ENCODE measurements at regions not wholly inside any gene's neighbourhood (a gene's known extent, or its start where the extent isn't known, plus 50 kb on each side); places are given as distances from the start of the nearest gene placed in this dataset.

DNA sequence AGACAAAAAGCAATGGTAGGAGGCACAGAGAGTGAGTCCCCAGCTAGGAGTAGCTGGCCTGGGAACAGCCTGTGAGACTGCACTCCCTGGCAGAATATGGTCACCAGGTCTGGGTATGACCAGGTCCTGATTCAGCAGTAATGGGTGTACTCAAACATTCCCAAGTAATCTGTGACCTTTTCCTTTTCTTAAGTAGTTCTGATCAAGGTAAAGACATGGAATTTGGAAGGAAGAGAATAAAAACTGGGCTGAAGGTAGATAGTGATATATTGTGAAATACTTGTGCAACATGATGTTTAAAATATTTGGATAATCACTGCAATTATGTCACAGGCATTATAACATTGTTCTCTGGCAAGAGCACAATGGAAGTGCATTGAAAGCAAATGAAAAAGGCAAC is 147.2 kb upstream of the DPYD start:
- Mint-ChIP-seq H3K36me3 (ENCODE audit: low read depth) (no peaks in the 10 kb centered on the region), H3K4me1 (ENCODE audit: low read depth) (no peaks in the 10 kb centered on the region)

DNA sequence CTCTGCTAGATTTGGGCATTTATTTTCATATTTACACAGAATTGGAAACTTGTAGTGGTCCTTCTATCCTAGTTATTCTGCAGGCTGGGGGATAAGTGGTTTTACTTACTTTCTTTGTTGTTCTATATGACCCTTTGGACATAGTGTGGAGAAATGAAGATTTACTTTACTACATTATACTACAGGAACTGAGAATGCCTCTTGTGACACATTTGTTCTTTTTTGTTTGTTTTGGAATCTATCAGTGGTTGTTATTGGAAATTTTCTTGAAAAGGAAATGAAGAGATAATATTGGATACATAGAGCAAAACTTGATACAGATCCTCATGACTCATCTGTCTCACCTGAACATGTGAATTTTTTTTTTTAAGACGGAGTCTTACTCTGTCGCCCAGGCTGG is 146.1 kb upstream of the DPYD start:
- Mint-ChIP-seq H3K27ac (no peak overlapping the region), H3K4me1 (ENCODE audit: low read depth) (no peaks in the 10 kb centered on the region), H3K4me3 (no peak overlapping the region), H3K27me3 (ENCODE audit: low read depth) (peaks cover 10% of the 10 kb centered on the region), H3K36me3 (ENCODE audit: low read depth) (no peaks in the 10 kb centered on the region), H3K9me3 (no peaks in the 10 kb centered on the region)
- no peak for DNase-seq
- intact Hi-C loops (cut with micrococcal nuclease): no loop called here
- CTCF ChIA-PET: no interaction called here

More for the DNA sequence above, 147.2 kb upstream of the DPYD start:
- peaks cover 8% of the 10 kb centered on the region for H3K27me3 Mint-ChIP-seq (ENCODE audit: low read depth)
- H3K9me3 Mint-ChIP-seq: no peaks in the 10 kb centered on the region
- intact Hi-C loops (cut with micrococcal nuclease): no loop called here
- CTCF ChIA-PET: no interaction called here
- no peak overlapping the region for H3K4me3 Mint-ChIP-seq
- DNase-seq: no peak
- H3K27ac Mint-ChIP-seq: no peak overlapping the region

DNA sequence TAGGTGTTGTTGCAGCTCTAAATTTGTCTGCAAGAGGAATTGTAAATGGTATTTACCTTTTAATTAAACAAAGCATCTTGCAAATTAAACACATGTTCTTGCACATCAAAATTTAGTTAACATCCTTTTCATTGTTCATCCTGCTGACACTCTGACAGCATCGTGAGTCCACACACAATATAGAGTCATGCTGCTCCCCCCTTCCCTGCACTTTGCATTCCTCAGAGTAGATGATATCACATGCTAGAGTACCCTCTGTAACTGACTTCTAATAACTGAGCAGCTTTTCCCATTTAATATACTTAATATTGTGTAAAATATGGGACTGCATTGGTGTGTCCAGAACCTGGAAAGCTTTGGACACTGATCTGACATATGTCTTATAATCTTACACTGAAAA is 138.8 kb upstream of the DPYD start:
- Mint-ChIP-seq H3K27me3 (ENCODE audit: low read depth) (peaks cover 38% of the 10 kb centered on the region), H3K9me3 (no peaks in the 10 kb centered on the region), H3K27ac (no peak overlapping the region), H3K36me3 (ENCODE audit: low read depth) (no peaks in the 10 kb centered on the region), H3K4me3 (no peak overlapping the region), H3K4me1 (ENCODE audit: low read depth) (no peaks in the 10 kb centered on the region)
- intact Hi-C loops (cut with micrococcal nuclease): no loop called here
- DNase-seq: no peak
- CTCF ChIA-PET: no interaction called here

DNA sequence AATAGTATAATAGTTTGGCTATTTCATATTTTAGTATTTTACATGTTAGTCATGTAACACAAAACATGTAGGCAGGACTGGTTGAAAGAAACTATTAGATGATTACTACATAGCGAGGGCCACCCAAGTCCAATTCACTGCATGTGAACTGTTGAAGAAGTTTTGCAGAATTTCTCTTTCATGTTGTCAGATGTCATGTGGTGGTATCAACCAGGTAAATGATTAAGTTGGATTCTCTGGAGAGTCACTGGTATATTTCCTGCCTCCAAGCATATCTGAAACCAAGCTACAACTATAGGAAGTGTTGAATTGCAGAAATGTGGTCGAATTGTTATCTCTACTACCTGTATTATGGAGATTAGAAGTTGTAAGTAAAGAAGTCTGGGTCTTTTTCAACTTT is 137.8 kb upstream of the DPYD start:
- DNase-seq: no peak
- no peak overlapping the region for H3K27ac Mint-ChIP-seq
- peaks cover 41% of the 10 kb centered on the region for H3K27me3 Mint-ChIP-seq (ENCODE audit: low read depth)

DNA sequence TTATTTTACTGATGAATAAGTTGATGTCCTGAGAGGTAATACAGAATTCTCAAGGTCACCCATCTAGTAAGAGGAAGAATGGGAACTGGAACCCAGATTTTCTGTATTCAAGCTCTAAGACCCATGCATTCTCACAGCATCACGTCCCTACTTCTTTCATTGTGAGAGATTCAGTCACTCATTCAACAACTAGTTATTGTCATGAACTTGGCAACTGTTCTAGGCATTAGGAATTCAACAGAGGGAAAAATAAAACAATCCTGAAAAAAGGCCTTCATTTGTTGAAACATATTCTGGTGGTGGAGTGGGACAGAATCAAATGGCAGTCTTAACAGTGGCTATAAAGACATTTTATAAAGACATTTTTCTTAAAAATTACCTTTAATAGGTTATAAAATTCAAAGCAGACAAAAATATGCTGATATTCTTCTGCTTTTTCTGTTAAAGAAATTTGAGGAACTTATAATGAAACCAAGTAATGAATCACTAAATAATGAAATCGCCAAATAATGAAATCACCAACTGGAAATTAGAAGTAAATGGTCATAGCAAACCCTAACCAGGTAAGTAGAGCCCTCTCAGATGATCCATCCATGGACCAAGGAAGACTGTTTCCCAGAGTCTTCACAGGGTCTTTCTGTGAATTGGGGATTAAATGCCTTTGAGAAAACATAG is 136.5 kb upstream of the DPYD start:
- H3K27me3 Mint-ChIP-seq (ENCODE audit: low read depth): peaks cover 47% of the 10 kb centered on the region
- intact Hi-C loops (cut with micrococcal nuclease): no loop called here
- H3K36me3 Mint-ChIP-seq (ENCODE audit: low read depth): no peaks in the 10 kb centered on the region
- CTCF ChIA-PET: interaction anchor here (0.6 kb wide), 1 partner anchor 138 kb away, joined by 3 read pairs; no protein-coding TSS in a partner anchor
- no peaks in the 10 kb centered on the region for H3K9me3 Mint-ChIP-seq
- H3K27ac Mint-ChIP-seq: no peak overlapping the region
- no peak for DNase-seq
- peaks cover 9% of the 10 kb centered on the region for H3K4me1 Mint-ChIP-seq (ENCODE audit: low read depth)
- no peak overlapping the region for H3K4me3 Mint-ChIP-seq

More for the DNA sequence above, 137.8 kb upstream of the DPYD start:
- H3K4me1 Mint-ChIP-seq (ENCODE audit: low read depth): no peaks in the 10 kb centered on the region
- CTCF ChIA-PET: no interaction called here
- intact Hi-C loops (cut with micrococcal nuclease): no loop called here
- H3K36me3 Mint-ChIP-seq (ENCODE audit: low read depth): no peaks in the 10 kb centered on the region
- no peak overlapping the region for H3K4me3 Mint-ChIP-seq
- H3K9me3 Mint-ChIP-seq: no peaks in the 10 kb centered on the region

DNA sequence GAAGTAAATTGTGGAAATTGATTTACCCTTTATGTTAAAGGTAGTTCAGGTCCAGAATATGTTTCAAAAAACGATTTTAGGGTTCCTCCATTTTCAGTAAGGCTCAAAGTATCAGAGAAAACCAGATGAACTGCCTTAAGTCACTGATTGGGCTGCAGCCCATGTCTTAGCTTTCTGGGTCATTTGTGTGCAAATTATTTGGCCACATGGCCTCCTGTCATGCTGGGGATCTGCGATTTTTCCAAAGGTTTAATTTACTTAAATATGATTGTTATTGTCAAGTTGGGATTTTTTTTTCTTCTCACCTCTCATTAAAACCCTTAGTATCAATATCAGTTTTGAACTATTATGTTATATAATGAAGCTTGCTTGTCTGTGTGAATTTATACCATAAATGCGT is 135.9 kb upstream of the DPYD start:
- CTCF ChIA-PET: interaction anchor here (0.6 kb wide), 1 partner anchor 138 kb away, joined by 3 read pairs; no protein-coding TSS in a partner anchor
- peaks cover 48% of the 10 kb centered on the region for H3K27me3 Mint-ChIP-seq (ENCODE audit: low read depth)

DNA sequence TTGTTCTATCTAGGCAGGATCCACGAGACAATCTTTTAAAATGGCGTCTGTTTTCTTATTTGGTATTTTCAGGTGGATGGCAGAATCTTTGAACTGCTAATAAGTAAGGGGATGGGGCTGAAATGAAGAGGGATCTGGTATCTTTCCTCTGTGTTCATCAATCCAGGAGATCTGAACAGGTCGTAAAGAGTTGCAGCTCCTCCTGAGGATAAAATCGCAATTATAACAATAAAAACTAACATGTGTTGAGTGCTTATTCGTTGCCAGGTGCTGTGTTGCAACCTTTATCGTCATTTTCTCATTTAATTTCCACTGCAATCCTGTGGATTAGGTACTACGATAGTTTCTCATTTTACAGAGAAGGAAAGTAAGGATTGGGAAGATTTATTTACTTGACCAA is 134.6 kb upstream of the DPYD start:
- Mint-ChIP-seq H3K27me3 (ENCODE audit: low read depth) (peaks cover 50% of the 10 kb centered on the region), H3K4me3 (no peak overlapping the region), H3K4me1 (ENCODE audit: low read depth) (peaks cover 9% of the 10 kb centered on the region), H3K36me3 (ENCODE audit: low read depth) (no peaks in the 10 kb centered on the region), H3K27ac (no peak overlapping the region), H3K9me3 (no peaks in the 10 kb centered on the region)
- intact Hi-C loops (cut with micrococcal nuclease): loop anchor here (2.0 kb wide), 1 partner anchor 413 kb away; no protein-coding TSS in a partner anchor
- CTCF ChIA-PET: interaction anchor here (0.7 kb wide), 1 partner anchor 46 kb away, joined by 3 read pairs; no protein-coding TSS in a partner anchor
- no peak for DNase-seq

More for the DNA sequence above, 135.9 kb upstream of the DPYD start:
- peaks cover 9% of the 10 kb centered on the region for H3K4me1 Mint-ChIP-seq (ENCODE audit: low read depth)
- H3K4me3 Mint-ChIP-seq: no peak overlapping the region
- DNase-seq: no peak
- no peaks in the 10 kb centered on the region for H3K9me3 Mint-ChIP-seq
- intact Hi-C loops (cut with micrococcal nuclease): no loop called here
- H3K36me3 Mint-ChIP-seq (ENCODE audit: low read depth): no peaks in the 10 kb centered on the region
- no peak overlapping the region for H3K27ac Mint-ChIP-seq

DNA sequence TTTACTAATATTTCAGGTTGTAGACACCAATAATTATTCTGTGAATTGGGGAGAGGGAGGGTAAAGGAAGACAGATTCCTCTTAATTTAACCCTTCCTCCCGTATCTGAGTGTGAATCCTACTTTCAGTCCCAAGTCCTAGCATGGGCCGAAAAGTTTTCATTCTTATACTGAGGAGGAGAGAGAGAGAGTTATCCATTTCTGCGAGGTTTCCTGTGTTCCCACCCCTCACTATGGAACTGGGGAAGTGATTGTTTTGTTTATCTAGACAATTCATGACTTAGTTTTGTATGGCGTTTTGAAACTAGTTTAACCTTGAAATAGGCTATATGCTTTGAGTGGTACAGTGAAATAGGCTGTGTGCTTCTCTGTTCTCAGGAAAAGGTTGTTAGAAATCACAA is 134.0 kb upstream of the DPYD start:
- DNase-seq: no peak
- CTCF ChIA-PET: interaction anchor here (0.9 kb wide), 1 partner anchor 253 kb away, joined by 3 read pairs; no protein-coding TSS in a partner anchor
- peaks cover 50% of the 10 kb centered on the region for H3K27me3 Mint-ChIP-seq (ENCODE audit: low read depth)
- H3K27ac Mint-ChIP-seq: no peak overlapping the region
- intact Hi-C loops (cut with micrococcal nuclease): loop anchor here (2.0 to 5.0 kb wide), 4 partner anchors 262 to 1653 kb away; no protein-coding TSS in a partner anchor
- peaks cover 9% of the 10 kb centered on the region for H3K4me1 Mint-ChIP-seq (ENCODE audit: low read depth)
- peak overlapping the region; percentile 1 for H3K4me3 Mint-ChIP-seq
- no peaks in the 10 kb centered on the region for H3K36me3 Mint-ChIP-seq (ENCODE audit: low read depth)
- H3K9me3 Mint-ChIP-seq: no peaks in the 10 kb centered on the region

DNA sequence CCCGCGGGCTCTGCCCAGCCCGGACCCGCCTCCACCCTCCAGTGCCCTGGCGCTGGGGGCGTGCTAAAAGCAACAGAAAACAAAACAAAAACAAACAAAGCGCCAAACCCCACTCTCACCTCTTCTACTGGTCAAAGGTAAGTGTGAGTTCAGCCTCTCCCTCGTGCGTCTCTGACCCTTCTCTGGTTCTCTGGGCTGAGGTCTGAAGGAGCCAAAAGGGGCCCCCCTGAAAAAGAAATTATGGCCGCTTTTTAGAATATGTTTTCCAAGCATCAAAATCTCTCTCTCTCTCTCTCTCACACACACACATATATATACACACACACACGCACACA is 133.5 kb upstream of the DPYD start:
- DNase-seq: no peak
- no peaks in the 10 kb centered on the region for H3K36me3 Mint-ChIP-seq (ENCODE audit: low read depth)
- intact Hi-C loops (cut with micrococcal nuclease): loop anchor here (2.0 to 5.0 kb wide), 4 partner anchors 262 to 1653 kb away; no protein-coding TSS in a partner anchor
- peaks cover 13% of the 10 kb centered on the region for H3K4me1 Mint-ChIP-seq (ENCODE audit: low read depth)
- no peak overlapping the region for H3K27ac Mint-ChIP-seq
- peak overlapping the region; percentile 1 for H3K4me3 Mint-ChIP-seq
- no peaks in the 10 kb centered on the region for H3K9me3 Mint-ChIP-seq
- H3K27me3 Mint-ChIP-seq (ENCODE audit: low read depth): peaks cover 52% of the 10 kb centered on the region
- CTCF ChIA-PET: interaction anchor here (0.8 to 1.4 kb wide), 6 partner anchors 11 to 1094 kb away, joined by 3 to 5 read pairs (median 4); no protein-coding TSS in a partner anchor

DNA sequence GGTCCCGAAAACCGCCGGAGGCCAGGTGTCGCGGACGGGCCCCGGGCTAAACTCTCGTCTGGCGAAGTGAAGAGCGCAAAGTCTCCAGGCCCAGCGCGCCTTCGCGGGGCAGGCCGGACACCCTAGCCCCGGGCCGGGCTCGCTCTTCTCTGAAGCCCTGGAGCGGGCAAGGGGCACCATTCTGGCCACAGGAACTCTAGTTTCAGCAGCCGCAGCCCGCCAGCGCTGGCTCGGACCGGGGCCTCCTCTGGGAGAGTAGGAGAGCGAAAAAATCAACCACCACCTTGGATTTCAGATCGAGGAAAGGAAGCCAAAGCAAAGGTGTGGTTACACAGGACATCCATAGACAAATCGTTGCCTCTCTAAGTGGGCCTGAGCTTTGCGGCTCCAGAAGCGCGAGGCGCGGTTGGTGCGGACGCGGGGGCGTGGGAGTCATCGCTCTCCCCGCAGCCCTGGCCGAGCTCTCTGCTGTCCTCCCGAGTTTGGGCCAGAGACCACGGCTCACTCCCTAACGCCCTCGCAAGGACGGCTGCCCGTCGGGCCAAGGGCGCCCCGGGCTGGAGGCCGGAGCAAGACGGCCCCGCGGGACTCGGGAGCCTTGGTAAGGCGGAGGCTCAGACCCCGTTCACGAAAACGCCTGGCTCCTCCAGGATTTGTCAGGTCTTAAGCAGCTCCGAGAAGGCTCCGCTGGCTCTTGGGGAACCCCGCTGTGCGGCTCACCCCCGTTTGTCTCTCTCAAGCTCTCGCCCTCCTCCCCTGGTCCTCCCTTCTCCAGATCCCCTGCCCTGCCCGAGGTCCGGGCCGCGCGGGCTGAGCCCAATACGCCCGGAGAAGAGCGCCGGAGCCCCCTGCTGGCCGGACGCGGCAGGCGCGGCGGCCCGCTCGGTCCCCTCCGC is 132.9 kb upstream of the DPYD start:
- CTCF ChIA-PET: interaction anchor here (0.8 to 1.6 kb wide), 9 partner anchors 10 to 1094 kb away, joined by 3 to 5 read pairs (median 3); no protein-coding TSS in a partner anchor
- H3K27ac Mint-ChIP-seq: no peak overlapping the region
- H3K4me3 Mint-ChIP-seq: peak overlapping the region; percentile 62
- H3K27me3 Mint-ChIP-seq (ENCODE audit: low read depth): peaks cover 54% of the 10 kb centered on the region
- H3K36me3 Mint-ChIP-seq (ENCODE audit: low read depth): no peaks in the 10 kb centered on the region
- peak; percentile 50 for DNase-seq
- H3K9me3 Mint-ChIP-seq: no peaks in the 10 kb centered on the region
- intact Hi-C loops (cut with micrococcal nuclease): loop anchor here (2.0 to 5.0 kb wide), 4 partner anchors 261 to 1654 kb away; no protein-coding TSS in a partner anchor
- peaks cover 19% of the 10 kb centered on the region for H3K4me1 Mint-ChIP-seq (ENCODE audit: low read depth)

DNA sequence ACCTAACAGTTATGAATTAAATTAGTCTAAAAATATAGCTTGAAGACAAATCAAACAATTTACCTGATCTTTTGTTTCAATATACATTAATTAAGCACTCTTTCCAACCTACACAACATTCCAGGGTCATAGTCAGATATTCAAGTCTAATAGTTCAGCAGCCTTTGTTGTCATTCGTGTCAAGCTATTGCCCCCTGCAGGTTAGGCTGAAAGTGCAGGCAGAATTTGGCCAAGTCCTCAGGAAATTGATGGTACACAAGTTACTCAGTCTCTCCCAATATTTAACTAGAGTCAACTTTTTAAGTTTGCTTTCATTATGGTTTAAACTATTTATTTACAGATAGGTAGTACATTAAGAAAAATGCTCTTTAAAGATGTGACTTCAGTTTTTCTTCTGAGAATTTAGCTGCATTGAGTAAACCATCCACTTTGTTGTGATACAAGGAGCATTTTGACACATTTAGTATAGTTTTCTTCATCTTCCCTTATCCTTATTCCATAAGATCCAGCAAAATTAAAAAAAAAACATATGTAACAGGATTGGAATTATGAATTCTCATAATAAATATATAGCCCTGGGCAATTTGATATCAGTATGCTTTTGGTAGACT is 130.3 kb upstream of the DPYD start:
- no peaks in the 10 kb centered on the region for H3K36me3 Mint-ChIP-seq (ENCODE audit: low read depth)
- no peaks in the 10 kb centered on the region for H3K9me3 Mint-ChIP-seq
- no peak overlapping the region for H3K27ac Mint-ChIP-seq
- DNase-seq: peak; percentile 85
- CTCF ChIA-PET: interaction anchor here (1.0 to 1.8 kb wide), 9 partner anchors 9 to 914 kb away, joined by 3 to 6 read pairs (median 3); partner anchors contain the start of gene DPYD
- peaks cover 55% of the 10 kb centered on the region for H3K27me3 Mint-ChIP-seq (ENCODE audit: low read depth)
- intact Hi-C loops (cut with micrococcal nuclease): loop anchor here (1.0 to 5.0 kb wide), 9 partner anchors 230 to 1814 kb away; no protein-coding TSS in a partner anchor
- no peak overlapping the region for H3K4me3 Mint-ChIP-seq
- H3K4me1 Mint-ChIP-seq (ENCODE audit: low read depth): peaks cover 27% of the 10 kb centered on the region

Data from activated naive CD4-positive, alpha-beta T cell treated with anti-CD3 and anti-CD28 coated beads for 36 hours (primary cell).